ENCODE measurements at regions not wholly inside any gene's neighbourhood (a gene's known extent, or its start where the extent isn't known, plus 50 kb on each side); places are given as distances from the start of the nearest gene placed in this dataset.

DNA sequence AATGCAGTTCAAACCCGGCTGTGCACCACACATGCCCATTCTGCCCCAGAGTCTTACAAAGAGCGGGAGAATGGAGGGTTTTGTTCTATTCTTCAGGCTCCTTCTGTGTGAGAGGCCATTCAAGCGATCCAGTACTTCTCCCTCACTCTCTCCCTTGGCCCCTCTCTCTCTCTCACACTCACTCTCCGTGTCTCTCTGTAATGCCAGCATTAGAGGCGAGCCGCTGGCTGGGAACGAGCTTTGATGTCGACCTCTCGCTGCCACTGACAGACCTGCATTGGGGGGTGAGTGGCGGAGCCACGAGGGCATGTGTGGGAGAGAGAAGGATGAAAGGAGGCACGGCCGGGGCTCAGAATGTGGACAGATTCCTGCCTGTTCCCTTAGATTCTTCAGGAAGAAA lies 231.7 kb upstream of the ARRDC4 start:
- no peak overlapping the region for H4K8ac ChIP-seq (ENCODE audit: low read depth in 2 of 2, low read length in 2 of 2)
- no peak overlapping the region for H3K9ac ChIP-seq (ENCODE audit: low read depth, low read length)
- H2BK5ac ChIP-seq (ENCODE audit: low read depth, low read length, poor library complexity, severe bottlenecking) = no peak overlapping the region
- CTCF ChIA-PET = no interaction called here
- H2AK9ac ChIP-seq (replicated peaks; ENCODE audit: low read depth, low read length, poor library complexity) = no peak overlapping the region
- no peaks in the 10 kb centered on the region for H3K36me3 ChIP-seq (ENCODE audit: control insufficient read depth, insufficient read depth, low read length)
- H3K4me1 ChIP-seq (ENCODE audit: control insufficient read depth, insufficient read depth, low read length) = no peaks in the 10 kb centered on the region
- TF ChIP-seq BHLHE40 (IDR thresholded peaks at IDR 0.05; ENCODE audit: low read depth, low read length) (no peak), MAFK (IDR thresholded peaks at IDR 0.05; ENCODE audit: low read depth, low read length) (no peak), RAD21 (IDR thresholded peaks at IDR 0.05; ENCODE audit: low read length) (no peak), MXI1 (IDR thresholded peaks at IDR 0.05; ENCODE audit: borderline replicate concordance, low read depth, low read length) (no peak), SMC3 (IDR thresholded peaks at IDR 0.05; ENCODE audit: low read depth, low read length) (no peak), MAZ (IDR thresholded peaks at IDR 0.05; ENCODE audit: borderline replicate concordance, low read depth, low read length) (no peak), USF2 (IDR thresholded peaks at IDR 0.05; ENCODE audit: low read depth, low read length) (no peak)
- intact Hi-C loops (cut with micrococcal nuclease) = no loop called here
- BruUV-seq (replicated peaks) = no TSS peak
- POLR2A ChIA-PET (ENCODE audit: unreplicated experiment) = no interaction called here
- no peak overlapping the region for H3K56ac ChIP-seq (ENCODE audit: extremely low read depth, insufficient read depth, low read length)
- H2BK120ac ChIP-seq (ENCODE audit: low read depth, low read length) = no peak overlapping the region
- in situ Hi-C loops (cut with MboI; ENCODE audit: low sequenced_read_pairs) = no loop called here
- H4K91ac ChIP-seq (ENCODE audit: insufficient read depth, low read depth, low read length) = no peak overlapping the region
- no peak overlapping the region for H2AFZ ChIP-seq (replicated peaks; ENCODE audit: low read length, poor library complexity)
- no peak overlapping the region for H3K27ac ChIP-seq (ENCODE audit: insufficient read depth, low read length)
- H3K79me1 ChIP-seq (ENCODE audit: low read depth in 1 of 2, low read length in 2 of 2) = no peaks in the 10 kb centered on the region
- no peak overlapping the region for H3K4ac ChIP-seq (ENCODE audit: low read depth, low read length)
- dilution Hi-C loops (cut with HindIII; ENCODE audit: low sequenced_read_pairs, unreplicated experiment) = no loop called here
- DNase-seq (no peak), ATAC-seq (ENCODE audit: low read depth) (no peak)
- H3K23ac ChIP-seq (ENCODE audit: low read depth, low read length) = no peak overlapping the region
- no peak overlapping the region for H2AK5ac ChIP-seq (ENCODE audit: low read depth, low read length)
- peaks cover 18% of the 10 kb centered on the region for H3K9me3 ChIP-seq (ENCODE audit: control insufficient read depth, insufficient read depth, low read length)
- H2BK15ac ChIP-seq (ENCODE audit: low read depth, low read length) = no peak overlapping the region
- no peaks in the 10 kb centered on the region for H4K20me1 ChIP-seq (ENCODE audit: insufficient read depth, low read length)
- H3K14ac ChIP-seq (replicated peaks; ENCODE audit: low read depth, low read length) = no peak overlapping the region
- no peak overlapping the region for H3K4me2 ChIP-seq (ENCODE audit: low read depth, low read length)
- H3K27me3 ChIP-seq (ENCODE audit: control insufficient read depth, insufficient read depth, low read length) = no peaks in the 10 kb centered on the region
- no peaks in the 10 kb centered on the region for H3K9me1 ChIP-seq (ENCODE audit: insufficient read depth, low read length)
- H3K18ac ChIP-seq (ENCODE audit: low read depth, low read length) = no peak overlapping the region
- H3K4me3 ChIP-seq (ENCODE audit: insufficient read depth, low read depth, low read length) = no peak overlapping the region
- H2BK20ac ChIP-seq (ENCODE audit: low read depth, low read length) = no peak overlapping the region
- no peak overlapping the region for H4K5ac ChIP-seq (ENCODE audit: low read depth, low read length)
- WGBS, 2 experiments (ENCODE audit: extremely low coverage in 2 of 2, insufficient read length in 1 of 2) = 10% methylated on average over 2 of the region's 13 CpGs; no CpG with 5 or more reads in 1 of the 2 experiments

All from IMR-90 (cell line).